ENCODE measurements at regions not wholly inside any gene's neighbourhood (a gene's known extent, or its start where the extent isn't known, plus 50 kb on each side); places are given as distances from the start of the nearest gene placed in this dataset.

DNA sequence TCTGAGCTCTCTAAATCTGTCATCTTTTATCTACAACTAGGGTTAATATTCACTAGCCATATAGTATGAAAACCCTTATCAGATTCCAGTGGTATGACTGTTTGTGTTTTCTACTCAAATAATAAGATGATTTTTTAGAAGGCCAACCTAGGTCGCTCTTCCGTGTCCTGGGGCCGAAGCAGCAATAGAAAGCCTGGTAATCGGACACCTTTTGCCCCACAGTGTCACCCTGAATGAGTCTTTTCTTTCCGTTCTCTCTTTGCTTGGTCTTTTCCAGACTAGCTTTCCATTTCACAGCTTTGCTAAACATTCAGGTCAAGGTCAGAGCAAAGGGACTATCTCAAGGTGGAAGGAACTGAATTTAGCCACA, 243.3 kb upstream of the ANKRD55 start (continued):
- TF ChIP-seq, protein P1, sequence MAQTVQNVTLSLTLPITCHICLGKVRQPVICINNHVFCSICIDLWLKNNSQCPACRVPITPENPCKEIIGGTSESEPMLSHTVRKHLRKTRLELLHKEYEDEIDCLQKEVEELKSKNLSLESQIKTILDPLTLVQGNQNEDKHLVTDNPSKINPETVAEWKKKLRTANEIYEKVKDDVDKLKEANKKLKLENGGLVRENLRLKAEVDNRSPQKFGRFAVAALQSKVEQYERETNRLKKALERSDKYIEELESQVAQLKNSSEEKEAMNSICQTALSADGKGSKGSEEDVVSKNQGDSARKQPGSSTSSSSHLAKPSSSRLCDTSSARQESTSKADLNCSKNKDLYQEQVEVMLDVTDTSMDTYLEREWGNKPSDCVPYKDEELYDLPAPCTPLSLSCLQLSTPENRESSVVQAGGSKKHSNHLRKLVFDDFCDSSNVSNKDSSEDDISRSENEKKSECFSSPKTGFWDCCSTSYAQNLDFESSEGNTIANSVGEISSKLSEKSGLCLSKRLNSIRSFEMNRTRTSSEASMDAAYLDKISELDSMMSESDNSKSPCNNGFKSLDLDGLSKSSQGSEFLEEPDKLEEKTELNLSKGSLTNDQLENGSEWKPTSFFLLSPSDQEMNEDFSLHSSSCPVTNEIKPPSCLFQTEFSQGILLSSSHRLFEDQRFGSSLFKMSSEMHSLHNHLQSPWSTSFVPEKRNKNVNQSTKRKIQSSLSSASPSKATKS (CRISPR knock-in tag; IDR thresholded peaks at IDR 0.05) = no peak
- TF ChIP-seq HNF4A (CRISPR knock-in tag; IDR thresholded peaks at IDR 0.05) (peak; percentile 74), TAF1 (CRISPR knock-in tag; IDR thresholded peaks at IDR 0.05) (no peak), RCOR2 (CRISPR knock-in tag; IDR thresholded peaks at IDR 0.05) (peak; percentile 56; the same call in 1 of the 2 replicates), RBAK (CRISPR knock-in tag; IDR thresholded peaks at IDR 0.05) (no peak), NCOA2 (CRISPR knock-in tag; IDR thresholded peaks at IDR 0.05) (peak; percentile 86), BHLHE40 (IDR thresholded peaks at IDR 0.05; ENCODE audit: low read length) (no peak), NFKB2 (CRISPR knock-in tag; IDR thresholded peaks at IDR 0.05; ENCODE audit: borderline replicate concordance) (no peak), E2F5 (CRISPR knock-in tag; conservative IDR thresholded peaks at IDR 0.05) (no peak), AGO1 (IDR thresholded peaks at IDR 0.05; ENCODE audit: low read depth, low read length, poor library complexity, severe bottlenecking) (no peak), ZNF263 (CRISPR knock-in tag; IDR thresholded peaks at IDR 0.05) (no peak), MYNN (CRISPR knock-in tag; IDR thresholded peaks at IDR 0.05; ENCODE audit: low read depth) (no peak), ASH2L (IDR thresholded peaks at IDR 0.05; ENCODE audit: insufficient read length, low read depth, low read length) (no peak), ZNF180 (CRISPR knock-in tag; IDR thresholded peaks at IDR 0.05; ENCODE audit: borderline replicate concordance, low read depth) (no peak), PHB2 (IDR thresholded peaks at IDR 0.05; ENCODE audit: partially characterized antibody) (no peak), CREM (IDR thresholded peaks at IDR 0.05) (peak; percentile 67), CREM (CRISPR knock-in tag; IDR thresholded peaks at IDR 0.05) (no peak), TOPORS (CRISPR knock-in tag; IDR thresholded peaks at IDR 0.05) (no peak), ZSCAN25 (CRISPR knock-in tag; IDR thresholded peaks at IDR 0.05) (no peak), ZNF660 (CRISPR knock-in tag; IDR thresholded peaks at IDR 0.05; ENCODE audit: borderline replicate concordance, low read depth) (no peak), SIN3B (IDR thresholded peaks at IDR 0.05; ENCODE audit: low read length) (no peak), ZNF224 (CRISPR knock-in tag; IDR thresholded peaks at IDR 0.05) (no peak), SMAD1 (CRISPR knock-in tag; IDR thresholded peaks at IDR 0.05; ENCODE audit: borderline replicate concordance, low read depth) (no peak), IRF1 (CRISPR knock-in tag; IDR thresholded peaks at IDR 0.05; ENCODE audit: low read depth) (no peak), PRMT3 (CRISPR knock-in tag; IDR thresholded peaks at IDR 0.05; ENCODE audit: borderline replicate concordance, low read depth) (no peak), RORA (CRISPR knock-in tag; IDR thresholded peaks at IDR 0.05) (no peak)
- TF ChIP-seq, protein P2, sequence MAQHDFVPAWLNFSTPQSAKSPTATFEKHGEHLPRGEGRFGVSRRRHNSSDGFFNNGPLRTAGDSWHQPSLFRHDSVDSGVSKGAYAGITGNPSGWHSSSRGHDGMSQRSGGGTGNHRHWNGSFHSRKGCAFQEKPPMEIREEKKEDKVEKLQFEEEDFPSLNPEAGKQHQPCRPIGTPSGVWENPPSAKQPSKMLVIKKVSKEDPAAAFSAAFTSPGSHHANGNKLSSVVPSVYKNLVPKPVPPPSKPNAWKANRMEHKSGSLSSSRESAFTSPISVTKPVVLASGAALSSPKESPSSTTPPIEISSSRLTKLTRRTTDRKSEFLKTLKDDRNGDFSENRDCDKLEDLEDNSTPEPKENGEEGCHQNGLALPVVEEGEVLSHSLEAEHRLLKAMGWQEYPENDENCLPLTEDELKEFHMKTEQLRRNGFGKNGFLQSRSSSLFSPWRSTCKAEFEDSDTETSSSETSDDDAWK (CRISPR knock-in tag; IDR thresholded peaks at IDR 0.05) = no peak
- TF ChIP-seq, protein P3, sequence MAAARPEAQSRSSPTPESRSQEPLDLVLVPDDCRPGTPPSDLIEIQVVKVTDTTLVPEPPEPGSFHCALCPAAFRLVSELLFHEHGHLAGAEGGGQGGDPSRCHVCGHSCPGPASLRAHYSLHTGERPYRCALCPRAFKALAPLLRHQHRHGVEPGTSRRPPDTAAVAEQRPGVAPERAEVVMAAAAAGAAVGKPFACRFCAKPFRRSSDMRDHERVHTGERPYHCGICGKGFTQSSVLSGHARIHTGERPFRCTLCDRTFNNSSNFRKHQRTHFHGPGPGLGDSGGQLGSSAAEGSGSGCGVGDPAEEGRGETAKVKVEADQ (CRISPR knock-in tag; IDR thresholded peaks at IDR 0.05; ENCODE audit: borderline replicate concordance) = no peak

Data from HepG2 (cell line).